GM23338 (cell line): ENCODE measurements at regions not wholly inside any gene's neighbourhood (a gene's known extent, or its start where the extent isn't known, plus 50 kb on each side); places are given as distances from the start of the nearest gene placed in this dataset.

Experiments
- CTCF ChIP-seq, 2 experiments: fragments of 200-600 bp in 1 of 2; sonication (generic) in 1 of 2; conservative IDR thresholded peaks; 2 replicates each; pipeline versions ENCODE4 v1.5.1 to v1.6.1; 2016 to 2017; ENCODE audit warnings: antibody characterized with exemption in 2 of 2, low read depth in 2 of 2, mild to moderate bottlenecking in 2 of 2, moderate library complexity in 1 of 2
- EZH2 ChIP-seq: fragments of 200-600 bp; sonication (generic); IDR thresholded peaks from one replicate; pipeline ENCODE4 v1.8.0; 2017; ENCODE audit warnings: antibody characterized with exemption, mild to moderate bottlenecking, low read depth; ENCODE audit not compliant: unreplicated experiment
- POLR2AphosphoS5 ChIP-seq: IDR thresholded peaks from 2 replicates; pipeline ENCODE4 v1.6.1; 2016; ENCODE audit warnings: antibody characterized with exemption, low read depth
- REST ChIP-seq: IDR thresholded peaks from one replicate; pipeline ENCODE4 v1.6.1; 2018; ENCODE audit warnings: antibody characterized with exemption; ENCODE audit not compliant: unreplicated experiment

GRCh38 chr2:185436787-185437372 lies 301.7 kb upstream of the FSIP2 start:
- no peak for TF ChIP-seq CTCF (conservative IDR thresholded peaks at IDR 0.05; ENCODE audit: low read depth in 2 of 2)
- TF ChIP-seq EZH2: no peak
- TF ChIP-seq POLR2AphosphoS5: no peak
- no peak for TF ChIP-seq REST
